ENCODE measurements at regions not wholly inside any gene's neighbourhood (a gene's known extent, or its start where the extent isn't known, plus 50 kb on each side); places are given as distances from the start of the nearest gene placed in this dataset.

- no peak for TF ChIP-seq CTCF (IDR thresholded peaks at IDR 0.05; ENCODE audit: low read depth, low read length, missing input control)
- no peak for TF ChIP-seq MAX (IDR thresholded peaks at IDR 0.05)
- no peak for TF ChIP-seq RAD21 (IDR thresholded peaks at IDR 0.05)
- TF ChIP-seq TAF1 (conservative IDR thresholded peaks at IDR 0.05), result no peak
- no peak for TF ChIP-seq HNF4A (conservative IDR thresholded peaks at IDR 0.05)
- no peak for TF ChIP-seq FOXA1 (IDR thresholded peaks at IDR 0.05)
- TF ChIP-seq REST (IDR thresholded peaks at IDR 0.05), result no peak
- TF ChIP-seq YY1 (IDR thresholded peaks at IDR 0.05), result no peak
- TF ChIP-seq JUND (IDR thresholded peaks at IDR 0.05), result no peak
- no peak for TF ChIP-seq ATF3 (IDR thresholded peaks at IDR 0.05)
Observed at GRCh38 chr11:123286761-123287160, 91.7 kb upstream of the CLMP start.
